ENCODE measurements at regions not wholly inside any gene's neighbourhood (a gene's known extent, or its start where the extent isn't known, plus 50 kb on each side); places are given as distances from the start of the nearest gene placed in this dataset.

GRCh38 chr14:38103542-38104225, 104.0 kb upstream of the SSTR1 start:
- DNase-seq (ENCODE audit: low spot score): no peak
- Histone ChIP-seq H3K4me2 (ENCODE audit: low read length) (0 out of 2 replicates have a peak overlapping the region, but pooled peaks have one; percentile 32), H3K9me2 (ENCODE audit: insufficient read depth, low read length) (no peaks in the 10 kb centered on the region), H4K20me1 (ENCODE audit: insufficient read depth, low read length) (no peaks in the 10 kb centered on the region), H3K4me1 (ENCODE audit: insufficient read depth, low read length, poor library complexity, severe bottlenecking) (no peaks in the 10 kb centered on the region), H3K79me2 (ENCODE audit: insufficient read depth, low read depth, low read length) (no peaks in the 10 kb centered on the region), H3K9me3 (ENCODE audit: low read length) (peaks cover 30% of the 10 kb centered on the region; the same call in 1 of the 2 replicates), H2AFZ (ENCODE audit: low read length) (peak overlapping the region; percentile 49), H3K4me3 (ENCODE audit: low read depth, low read length, poor library complexity, severe bottlenecking) (no peak overlapping the region), H3K36me3 (ENCODE audit: insufficient read depth, low read length) (no peaks in the 10 kb centered on the region; the same call in 1 of the 2 replicates), H3K27ac (ENCODE audit: low read depth, low read length, poor library complexity, severe bottlenecking) (no peak overlapping the region)
- intact Hi-C loops (cut with micrococcal nuclease; ENCODE audit: unreplicated experiment): no loop called here
- ChIA-PET POLR2A (interaction anchor here (0.6 to 1.4 kb wide), 3 partner anchors 12 to 25 kb away, joined by 3 to 7 read pairs (median 5); no protein-coding TSS in a partner anchor), CTCF (ENCODE audit: unreplicated experiment) (no interaction called here)
- BruUV-seq (replicated peaks): no TSS peak
- no peak for TF ChIP-seq EZH2phosphoT487 (IDR thresholded peaks at IDR 0.05; ENCODE audit: borderline replicate concordance, low read depth, low read length)
- no peak for TF ChIP-seq CTCF (conservative IDR thresholded peaks at IDR 0.05; ENCODE audit: low read length)

GRCh38 chr14:38105106-38105702, 102.5 kb upstream of the SSTR1 start:
- POLR2A ChIA-PET: no interaction called here

More at GRCh38 chr14:38105106-38105702, 102.5 kb upstream of the SSTR1 start:
- no peak for DNase-seq (ENCODE audit: low spot score)
- no TSS peak for BruUV-seq (replicated peaks)
- Histone ChIP-seq H3K4me3 (ENCODE audit: low read depth, low read length, poor library complexity, severe bottlenecking) (no peak overlapping the region), H3K79me2 (ENCODE audit: insufficient read depth, low read depth, low read length) (no peaks in the 10 kb centered on the region), H3K4me1 (ENCODE audit: insufficient read depth, low read length, poor library complexity, severe bottlenecking) (no peaks in the 10 kb centered on the region), H2AFZ (ENCODE audit: low read length) (0 out of 2 replicates have a peak overlapping the region, but pooled peaks have one; percentile 25), H4K20me1 (ENCODE audit: insufficient read depth, low read length) (no peaks in the 10 kb centered on the region), H3K27ac (ENCODE audit: low read depth, low read length, poor library complexity, severe bottlenecking) (no peak overlapping the region), H3K9me3 (ENCODE audit: low read length) (peaks cover 36% of the 10 kb centered on the region), H3K9me2 (ENCODE audit: insufficient read depth, low read length) (no peaks in the 10 kb centered on the region), H3K36me3 (ENCODE audit: insufficient read depth, low read length) (no peaks in the 10 kb centered on the region; the same call in 1 of the 2 replicates), H3K4me2 (ENCODE audit: low read length) (no peak overlapping the region)
- CTCF ChIA-PET (ENCODE audit: unreplicated experiment): no interaction called here
- intact Hi-C loops (cut with micrococcal nuclease; ENCODE audit: unreplicated experiment): no loop called here
- TF ChIP-seq CTCF (conservative IDR thresholded peaks at IDR 0.05; ENCODE audit: low read length) (no peak), EZH2phosphoT487 (IDR thresholded peaks at IDR 0.05; ENCODE audit: borderline replicate concordance, low read depth, low read length) (no peak)
